Right ventricle myocardium inferior (tissue), 1 donor: ENCODE measurements at regions not wholly inside any gene's neighbourhood (a gene's known extent, or its start where the extent isn't known, plus 50 kb on each side); places are given as distances from the start of the nearest gene placed in this dataset.

Source experiments
- ATAC-seq: fragments of 200-7000 bp; cut with Tn5 transposase; one replicate; pipeline ENCODE4 v1.9.1; 2020; ENCODE audit warnings: mild to moderate bottlenecking, moderate library complexity
- DNase-seq: peaks from one replicate; pipeline ENCODE4 v3.0.0; 2021; ENCODE audit errors: missing footprints
- intact Hi-C: fragments of 100-400 bp; cut with DNase I; formaldehyde crosslinking; loops from one replicate; pipeline ENCODE4 v1.11.0; 2022
- donor health status: DM: no; HTN: yes; CAD: no; lungs with severe emphysema.

GRCh38 chr5:96159043-96159442 is 197.4 kb upstream of the ELL2 start:
- intact Hi-C loops: no loop called here
- no peak for ATAC-seq
- no peak for DNase-seq

DNA sequence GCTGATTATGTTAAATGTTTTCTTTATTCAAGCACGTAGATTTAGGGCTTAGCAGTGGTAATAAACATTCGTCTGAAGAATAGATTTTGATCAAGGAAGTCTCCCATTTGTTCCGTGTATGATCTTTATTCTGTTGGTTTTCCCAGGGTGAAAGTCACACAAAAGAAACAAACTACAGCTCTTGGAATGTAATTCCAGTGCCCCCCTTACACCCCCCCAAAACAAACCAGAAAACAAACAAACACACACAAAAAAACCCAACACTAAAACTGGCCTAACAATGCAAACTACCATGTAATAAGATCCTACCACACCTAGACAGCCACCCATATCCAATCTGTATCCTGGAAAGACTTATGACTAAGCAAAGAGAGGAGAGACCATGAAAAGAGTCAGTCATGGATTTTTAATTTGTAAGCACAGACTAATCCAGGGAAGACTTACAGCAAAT is 196.2 kb upstream of the ELL2 start:
- ATAC-seq (no peak), DNase-seq (no peak)
- intact Hi-C loops: no loop called here

DNA sequence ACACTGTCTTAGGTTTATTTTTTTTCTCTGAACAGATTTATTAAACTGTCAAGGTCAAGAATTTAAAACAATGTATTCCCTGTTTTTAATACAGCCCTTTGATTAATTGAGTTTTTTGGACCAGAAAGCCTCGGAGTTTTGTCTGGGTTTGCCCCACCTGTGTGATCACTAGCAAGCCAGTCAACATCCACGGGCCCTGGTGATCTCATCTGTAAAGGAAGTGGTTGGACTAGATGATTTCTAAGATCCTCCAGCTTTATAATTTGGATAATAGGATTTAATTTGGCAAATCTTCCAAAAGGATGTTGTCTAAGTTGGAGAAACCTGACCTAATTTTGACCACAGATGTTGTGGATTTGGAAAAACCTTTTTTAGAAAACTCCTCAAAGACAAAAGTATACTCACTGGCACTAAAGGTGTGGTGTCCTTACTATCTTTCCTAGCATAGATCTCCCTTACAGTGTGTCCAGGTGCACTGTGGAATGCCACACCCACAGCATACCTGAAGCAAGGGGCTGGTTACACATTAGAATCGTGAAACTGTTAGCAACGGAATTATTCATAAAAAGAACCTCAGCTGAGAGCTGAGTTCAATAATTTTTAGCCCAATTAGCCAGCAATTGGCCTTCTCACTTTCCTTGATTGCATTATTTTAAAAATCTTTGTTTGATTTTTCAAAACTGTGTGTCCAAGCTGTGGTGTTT is 195.6 kb upstream of the ELL2 start:
- DNase-seq (no peak), ATAC-seq (no peak)
- intact Hi-C loops: no loop called here

DNA sequence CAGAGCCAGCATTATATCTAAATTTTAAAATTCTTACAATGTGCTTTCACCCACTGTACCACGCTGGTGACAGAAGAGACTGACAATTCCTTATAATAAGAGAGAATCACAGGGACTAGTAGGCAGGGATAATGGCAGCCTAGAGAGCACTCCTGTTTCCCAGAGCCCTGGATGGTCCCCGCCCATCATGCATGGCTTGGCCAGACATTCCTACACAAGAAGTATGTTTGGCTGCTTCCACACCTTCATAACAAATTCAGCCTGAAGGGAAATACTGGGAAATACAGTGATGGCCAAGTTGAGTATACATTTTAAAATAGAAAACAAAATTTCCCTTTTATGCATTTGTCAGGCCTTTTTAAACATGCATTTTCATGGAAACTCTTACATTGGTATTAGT is 193.5 kb upstream of the ELL2 start:
- DNase-seq: no peak
- no peak for ATAC-seq
- intact Hi-C loops: no loop called here

GRCh38 chr5:96151891-96152290 is 190.2 kb upstream of the ELL2 start:
- no peak for DNase-seq
- no peak for ATAC-seq
- intact Hi-C loops: no loop called here

DNA sequence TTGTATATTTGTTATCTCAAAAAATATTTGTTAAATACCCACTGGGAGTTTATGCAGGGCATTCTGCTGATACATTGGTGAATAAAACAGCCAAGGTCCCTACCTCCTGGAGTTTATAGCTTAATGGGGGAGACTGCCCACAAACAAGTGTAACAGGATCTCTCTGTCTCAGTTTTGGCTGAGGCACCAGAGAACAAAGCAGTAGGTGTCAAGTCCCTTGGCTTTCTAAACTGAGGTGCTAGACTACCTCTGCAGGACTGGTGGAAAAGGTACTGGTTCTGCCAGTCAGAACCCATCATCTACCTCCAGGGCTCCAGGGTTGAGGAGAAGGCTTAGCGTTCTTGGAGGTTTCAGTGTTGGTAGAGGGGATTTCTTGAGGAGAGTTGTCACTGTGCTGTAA is 188.4 kb upstream of the ELL2 start:
- intact Hi-C loops: no loop called here
- DNase-seq (no peak), ATAC-seq (no peak)

DNA sequence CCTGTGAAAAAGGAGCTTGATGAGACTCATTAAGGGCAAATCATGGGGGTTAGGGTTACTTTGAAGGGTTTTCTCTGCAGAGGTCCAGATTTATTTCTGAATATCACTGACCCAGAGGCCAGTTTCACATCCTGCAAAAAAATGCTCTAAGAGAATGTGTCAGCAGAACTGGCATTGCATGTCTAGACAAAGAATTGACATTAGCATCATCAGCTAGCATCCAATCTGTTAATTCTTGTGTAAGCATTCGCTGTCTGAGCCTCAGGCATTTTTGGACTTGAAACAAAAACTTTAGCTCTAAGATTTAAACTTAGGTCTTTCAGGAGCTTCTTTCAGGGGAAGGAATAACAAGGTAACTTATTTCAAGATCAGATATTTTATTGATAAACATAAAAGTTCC is 187.9 kb upstream of the ELL2 start:
- intact Hi-C loops: no loop called here
- no peak for ATAC-seq

GRCh38 chr5:96149021-96149420 is 187.4 kb upstream of the ELL2 start:
- intact Hi-C loops: no loop called here
- ATAC-seq: no peak
- no peak for DNase-seq

More for the DNA sequence above, 187.9 kb upstream of the ELL2 start:
- no peak for DNase-seq

DNA sequence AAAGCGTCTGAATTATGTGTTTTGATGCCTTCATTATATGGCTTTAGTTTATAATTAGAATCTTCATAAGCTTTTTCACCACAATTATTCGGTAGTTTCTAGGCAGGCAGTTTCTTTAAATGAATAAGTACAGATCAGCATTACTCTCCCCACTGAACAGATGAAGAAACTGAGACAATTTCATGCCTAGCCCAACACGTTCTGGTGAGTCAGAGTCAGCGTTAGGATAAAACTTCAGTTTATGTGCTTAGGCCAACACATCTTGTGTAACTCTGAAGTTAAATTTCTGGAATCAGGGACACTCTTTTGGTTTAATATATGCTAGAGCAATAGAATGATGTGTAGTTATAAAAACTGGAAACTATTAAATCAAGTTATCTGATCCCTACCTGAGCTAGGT is 186.7 kb upstream of the ELL2 start:
- intact Hi-C loops: no loop called here
- DNase-seq (no peak), ATAC-seq (no peak)

- intact Hi-C loops: no loop called here
- ATAC-seq: no peak
- no peak for DNase-seq
Observed at GRCh38 chr5:96147866-96148265, 186.2 kb upstream of the ELL2 start.

- no peak for DNase-seq
- intact Hi-C loops: no loop called here
- ATAC-seq: peak; percentile 74
Observed at GRCh38 chr5:96146675-96147074, 185.0 kb upstream of the ELL2 start.

- intact Hi-C loops: no loop called here
- ATAC-seq (no peak), DNase-seq (no peak)
Observed at GRCh38 chr5:96144289-96144688, 182.6 kb upstream of the ELL2 start.

DNA sequence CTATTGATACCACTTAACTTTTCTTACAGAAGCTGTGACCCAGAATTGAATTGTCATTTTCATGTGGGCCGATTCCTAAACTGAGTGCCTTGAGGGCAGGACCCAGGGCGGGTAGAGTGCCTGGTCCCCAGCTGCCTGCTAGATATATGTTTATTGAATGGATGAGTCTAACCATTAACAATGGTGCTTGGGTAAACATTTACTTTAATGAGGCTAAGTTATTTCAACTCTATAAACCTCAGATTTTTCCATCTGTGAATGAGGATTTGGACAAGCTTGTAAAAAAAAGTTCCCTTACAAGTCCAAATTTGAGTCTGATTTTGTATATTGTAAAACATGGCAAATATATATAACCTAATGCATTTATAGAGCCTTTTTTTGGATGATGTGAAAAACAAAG is 181.8 kb upstream of the ELL2 start:
- ATAC-seq: no peak
- intact Hi-C loops: no loop called here
- DNase-seq: no peak

- DNase-seq (no peak), ATAC-seq (no peak)
- intact Hi-C loops: no loop called here
Observed at GRCh38 chr5:96142786-96143434, 181.3 kb upstream of the ELL2 start.

- DNase-seq (no peak), ATAC-seq (no peak)
- intact Hi-C loops: no loop called here
Observed at GRCh38 chr5:96142184-96142781, 180.6 kb upstream of the ELL2 start.

GRCh38 chr5:96141749-96142148 is 180.1 kb upstream of the ELL2 start:
- no peak for DNase-seq
- ATAC-seq: no peak
- intact Hi-C loops: no loop called here

DNA sequence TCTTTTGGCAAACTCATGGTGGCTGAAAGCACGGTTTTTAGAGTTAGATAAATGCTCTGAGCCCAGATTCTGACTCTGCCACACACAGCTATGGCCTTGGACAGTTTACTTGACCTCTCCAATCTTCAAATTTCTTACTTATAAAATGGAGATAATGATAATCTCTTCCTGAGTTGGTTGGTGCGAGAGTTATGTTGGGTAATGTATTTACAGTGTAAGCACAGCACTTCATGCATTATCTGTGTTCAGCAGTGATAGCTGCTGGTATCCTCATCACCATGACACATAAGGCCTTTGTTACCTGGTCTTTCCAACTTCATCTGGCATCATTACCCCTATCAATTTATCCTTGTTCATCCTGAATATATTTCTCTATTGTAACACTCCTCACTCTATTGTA is 178.8 kb upstream of the ELL2 start:
- intact Hi-C loops: no loop called here
- ATAC-seq: no peak
- DNase-seq: no peak

GRCh38 chr5:96140084-96140483 is 178.4 kb upstream of the ELL2 start:
- DNase-seq: no peak
- intact Hi-C loops: no loop called here
- no peak for ATAC-seq

DNA sequence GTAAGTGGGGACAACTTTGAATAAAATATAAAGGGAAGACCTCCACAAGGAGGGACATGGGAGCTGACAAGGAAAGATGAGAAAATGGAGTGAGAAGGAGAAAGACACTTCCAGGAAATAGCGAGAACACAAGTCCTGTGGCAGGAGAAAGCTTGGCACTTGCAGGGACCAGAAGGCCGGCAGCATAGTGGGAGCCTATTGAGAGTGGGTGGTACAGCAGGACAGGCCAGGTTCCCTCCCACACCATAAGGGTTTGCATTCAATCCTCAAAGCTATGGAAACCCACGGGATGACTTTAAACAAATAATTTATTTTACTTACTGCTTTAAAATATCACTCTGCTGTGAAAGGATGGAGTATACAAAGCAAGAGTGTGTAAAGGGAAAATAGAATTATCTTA is 173.2 kb upstream of the ELL2 start:
- DNase-seq: no peak
- intact Hi-C loops: no loop called here
- ATAC-seq: no peak

- ATAC-seq: no peak
- intact Hi-C loops: no loop called here
- DNase-seq: no peak
Observed at GRCh38 chr5:96133341-96134079, 171.9 kb upstream of the ELL2 start.
